OCI-LY3 (cell line): ENCODE measurements at regions not wholly inside any gene's neighbourhood (a gene's known extent, or its start where the extent isn't known, plus 50 kb on each side); places are given as distances from the start of the nearest gene placed in this dataset.
"Not testable (repeated sequence)": the region's sequence is repeated elsewhere in the genome, so short reads cannot be mapped to it uniquely, and the experiment has no call there.

Source experiments
- H2AFZ ChIP-seq: fragments of 200-600, 300-600 bp; shearing (Covaris generic); 2 replicates; pipeline ENCODE4 v1.6.0; 2014; ENCODE audit warnings: antibody characterized with exemption, low read depth, low read length
- H3K27ac ChIP-seq: fragments of 200-600, 300-600 bp; sonication (generic); 2 replicates; pipeline ENCODE4 v1.5.1; 2014; ENCODE audit warnings: mild to moderate bottlenecking, low read length, moderate library complexity, mixed read lengths
- H3K27me3 ChIP-seq: fragments of 200-600, 300-600 bp; sonication (generic); 2 replicates; pipeline ENCODE4 v1.6.1; 2014; ENCODE audit warnings: low read depth, low read length, mixed read lengths
- H3K36me3 ChIP-seq: fragments of 200-600, 300-600 bp; sonication (generic); replicated peaks from 2 replicates; pipeline ENCODE3; 2014; ENCODE audit warnings: low read depth, low read length, mixed read lengths
- H3K4me1 ChIP-seq: fragments of 300-600, 200-600 bp; sonication (generic); 2 replicates; pipeline ENCODE4 v1.6.1; 2014; ENCODE audit warnings: low read length, mixed read lengths
- H3K4me2 ChIP-seq: fragments of 200-600, 300-600 bp; sonication (generic); 2 replicates; pipeline ENCODE4 v1.6.1; 2014; ENCODE audit warnings: low read length, mixed read lengths
- H3K4me3 ChIP-seq: fragments of 300-600, 200-600 bp; sonication (generic); 2 replicates; pipeline ENCODE4 v1.5.1; 2014; ENCODE audit warnings: antibody characterized with exemption, mild to moderate bottlenecking, low read length, moderate library complexity
- H3K79me2 ChIP-seq: fragments of 300-600, 200-600 bp; shearing (Covaris generic); 2 replicates; pipeline ENCODE4 v1.6.1; 2014; ENCODE audit warnings: mild to moderate bottlenecking, low read length, mixed read lengths
- H3K9ac ChIP-seq: fragments of 300-600, 200-600 bp; shearing (Covaris generic); 2 replicates; pipeline ENCODE4 v1.6.0; 2014; ENCODE audit warnings: mild to moderate bottlenecking, low read length, moderate library complexity
- H3K9me3 ChIP-seq: fragments of 200-600, 300-600 bp; shearing (Covaris generic); 2 replicates; pipeline ENCODE4 v1.6.1; 2014; ENCODE audit warnings: low read length, mixed read lengths; ENCODE audit not compliant: insufficient read depth
- H4K20me1 ChIP-seq: fragments of 200-600, 300-600 bp; sonication (generic); 2 replicates; pipeline ENCODE4 v1.6.1; 2016; ENCODE audit warnings: low read length, mixed read lengths; ENCODE audit not compliant: insufficient read depth
- EZH2phosphoT487 ChIP-seq: fragments of 200-600 bp; shearing (Covaris generic); IDR thresholded peaks from 2 replicates; pipeline ENCODE4 v1.6.1; 2018; ENCODE audit warnings: antibody characterized with exemption, mixed run types, low read depth
- TF ChIP-seq, protein P1 (sequence below): fragments of 200-600, 300-600 bp; sonication (generic); IDR thresholded peaks from 2 replicates; pipeline ENCODE4 v1.5.1; 2014; ENCODE audit warnings: antibody characterized with exemption, low read length, low read depth

DNA sequence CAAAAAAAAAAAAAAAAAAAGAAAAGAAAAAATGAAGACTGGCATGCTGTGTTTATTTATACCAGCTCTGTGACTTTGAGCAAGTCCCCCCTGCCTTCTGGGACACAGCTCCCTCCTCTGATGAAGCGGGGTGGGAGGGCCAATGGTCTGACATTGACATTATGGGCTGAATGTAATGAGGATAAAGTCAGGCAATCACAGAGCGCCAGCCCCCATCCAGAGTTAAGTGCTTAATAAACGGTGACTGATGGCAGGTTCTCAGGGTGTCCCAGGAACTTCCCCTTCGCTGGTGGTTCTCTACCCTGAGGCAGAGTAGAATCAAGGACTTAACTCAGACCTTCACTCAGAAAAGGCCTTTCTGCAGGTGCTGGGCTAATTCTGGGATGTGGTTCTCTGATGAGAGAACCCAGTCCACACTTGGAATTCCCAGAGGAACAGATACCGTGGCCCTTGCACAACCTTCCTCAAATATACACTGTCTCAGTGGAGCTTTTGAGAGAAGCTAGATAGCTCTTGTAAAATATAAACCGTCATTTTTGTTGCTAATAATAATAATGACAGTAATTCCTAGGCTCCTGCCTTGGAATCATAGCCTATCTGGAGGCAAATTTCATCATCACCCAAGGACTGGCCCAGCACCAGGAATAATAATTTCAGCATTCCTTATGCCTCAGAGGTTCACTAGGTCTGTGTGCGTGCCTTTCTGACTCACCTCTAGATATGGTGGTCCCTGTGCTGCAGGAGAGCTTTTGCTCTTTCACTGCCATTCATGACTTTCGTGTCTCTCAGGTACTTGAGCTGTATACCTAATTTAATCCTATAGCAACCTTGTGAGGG is 115.8 kb downstream of the RPLP1 start:
- H4K20me1 ChIP-seq, result no peaks in the 10 kb centered on the region
- no peaks in the 10 kb centered on the region for H3K36me3 ChIP-seq
- H3K4me1 ChIP-seq, result peaks cover 11% of the 10 kb centered on the region
- peak overlapping the region; percentile 9 for H3K4me2 ChIP-seq
- no peak for TF ChIP-seq EZH2phosphoT487
- TF ChIP-seq, protein P1, sequence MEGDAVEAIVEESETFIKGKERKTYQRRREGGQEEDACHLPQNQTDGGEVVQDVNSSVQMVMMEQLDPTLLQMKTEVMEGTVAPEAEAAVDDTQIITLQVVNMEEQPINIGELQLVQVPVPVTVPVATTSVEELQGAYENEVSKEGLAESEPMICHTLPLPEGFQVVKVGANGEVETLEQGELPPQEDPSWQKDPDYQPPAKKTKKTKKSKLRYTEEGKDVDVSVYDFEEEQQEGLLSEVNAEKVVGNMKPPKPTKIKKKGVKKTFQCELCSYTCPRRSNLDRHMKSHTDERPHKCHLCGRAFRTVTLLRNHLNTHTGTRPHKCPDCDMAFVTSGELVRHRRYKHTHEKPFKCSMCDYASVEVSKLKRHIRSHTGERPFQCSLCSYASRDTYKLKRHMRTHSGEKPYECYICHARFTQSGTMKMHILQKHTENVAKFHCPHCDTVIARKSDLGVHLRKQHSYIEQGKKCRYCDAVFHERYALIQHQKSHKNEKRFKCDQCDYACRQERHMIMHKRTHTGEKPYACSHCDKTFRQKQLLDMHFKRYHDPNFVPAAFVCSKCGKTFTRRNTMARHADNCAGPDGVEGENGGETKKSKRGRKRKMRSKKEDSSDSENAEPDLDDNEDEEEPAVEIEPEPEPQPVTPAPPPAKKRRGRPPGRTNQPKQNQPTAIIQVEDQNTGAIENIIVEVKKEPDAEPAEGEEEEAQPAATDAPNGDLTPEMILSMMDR, result no peak
- no peak overlapping the region for H3K9ac ChIP-seq
- H3K79me2 ChIP-seq, result no peaks in the 10 kb centered on the region
- H3K9me3 ChIP-seq, result no peaks in the 10 kb centered on the region
- H3K27me3 ChIP-seq, result peaks cover 14% of the 10 kb centered on the region; the same call in 1 of the 2 replicates
- H2AFZ ChIP-seq, result no peak overlapping the region
- H3K4me3 ChIP-seq, result no peak overlapping the region
- H3K27ac ChIP-seq, result no peak overlapping the region

DNA sequence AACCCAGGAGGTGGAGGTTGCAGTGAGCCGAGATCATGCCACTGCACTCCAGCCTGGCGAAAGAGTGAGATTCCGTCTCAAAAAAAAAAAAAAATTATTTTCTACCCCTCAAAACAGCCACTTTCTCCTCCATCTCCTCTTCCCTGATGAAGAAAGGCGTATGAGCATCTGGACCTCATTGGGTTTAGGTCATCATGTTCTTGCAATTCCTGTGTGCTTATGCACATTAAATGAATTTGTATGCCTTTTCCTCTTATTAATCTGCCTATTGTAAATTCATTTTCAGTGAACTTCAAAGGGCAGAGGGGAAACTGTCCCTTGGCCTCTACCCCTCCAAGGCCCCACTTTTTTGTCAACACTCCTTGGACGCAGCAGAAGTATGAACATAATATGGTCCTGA is 117.8 kb downstream of the RPLP1 start:
- Histone ChIP-seq H3K4me3 (no peak overlapping the region), H3K9me3 (no peaks in the 10 kb centered on the region), H3K27ac (no peak overlapping the region), H3K36me3 (no peaks in the 10 kb centered on the region), H3K27me3 (peaks cover 12% of the 10 kb centered on the region; the same call in 1 of the 2 replicates), H2AFZ (no peak overlapping the region), H3K9ac (no peak overlapping the region), H4K20me1 (no peaks in the 10 kb centered on the region), H3K79me2 (no peaks in the 10 kb centered on the region), H3K4me2 (no peak overlapping the region), H3K4me1 (peaks cover 31% of the 10 kb centered on the region)
- TF ChIP-seq EZH2phosphoT487, result no peak
- TF ChIP-seq, protein P1, result no peak

DNA sequence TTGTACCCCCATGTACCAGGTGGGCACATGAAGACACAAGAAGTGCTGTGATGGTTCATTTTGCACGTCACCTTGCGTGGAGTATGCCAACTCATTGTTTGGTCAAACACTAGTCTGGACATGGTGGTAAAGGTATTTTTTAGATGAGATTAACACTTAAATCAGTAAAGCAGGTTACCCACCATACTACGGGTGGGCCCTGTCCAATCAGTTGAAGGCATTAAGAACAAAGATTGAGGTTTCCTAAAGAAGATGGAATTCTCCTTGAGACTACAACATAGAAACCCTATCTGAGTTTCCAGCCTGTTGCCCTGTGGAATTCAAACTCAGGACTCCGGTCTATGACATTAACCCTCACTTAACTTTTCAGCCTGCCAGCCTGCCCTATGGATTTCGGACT is 118.4 kb downstream of the RPLP1 start:
- Histone ChIP-seq H3K4me2 (no peak overlapping the region), H3K9me3 (no peaks in the 10 kb centered on the region), H3K27ac (no peak overlapping the region), H3K27me3 (peaks cover 12% of the 10 kb centered on the region; the same call in 1 of the 2 replicates), H4K20me1 (no peaks in the 10 kb centered on the region), H3K4me3 (no peak overlapping the region), H3K4me1 (peaks cover 36% of the 10 kb centered on the region), H3K36me3 (no peaks in the 10 kb centered on the region), H3K79me2 (no peaks in the 10 kb centered on the region), H3K9ac (no peak overlapping the region), H2AFZ (no peak overlapping the region)
- no peak for TF ChIP-seq EZH2phosphoT487
- TF ChIP-seq, protein P1, result no peak

DNA sequence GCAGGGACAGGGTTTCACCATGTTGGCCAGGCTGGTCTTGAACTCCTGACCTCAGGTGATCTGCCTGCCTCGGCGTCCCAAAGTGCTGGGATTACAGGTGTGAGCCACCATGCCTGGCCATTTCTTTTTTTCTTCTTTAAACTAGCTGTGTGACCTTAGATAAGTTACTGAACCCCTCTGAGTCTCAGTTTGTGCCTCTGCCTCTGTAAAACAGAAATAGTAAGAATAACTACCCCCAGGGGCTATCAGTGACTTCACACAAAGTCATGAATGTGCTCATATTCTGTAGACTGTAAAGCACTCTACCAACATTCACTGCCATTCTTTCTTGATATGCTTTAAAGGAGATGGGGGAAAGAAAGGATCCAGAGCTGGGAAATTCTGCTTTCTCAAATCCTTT is 120.7 kb downstream of the RPLP1 start:
- not testable (repeated sequence) for H3K79me2 ChIP-seq, H4K20me1 ChIP-seq, H3K9ac ChIP-seq

More for the DNA sequence above, 120.7 kb downstream of the RPLP1 start:
- not testable (repeated sequence) for H3K36me3 ChIP-seq, H3K9me3 ChIP-seq, H2AFZ ChIP-seq, H3K4me3 ChIP-seq, H3K27ac ChIP-seq
- Histone ChIP-seq H3K27me3 (peaks cover 24% of the 10 kb centered on the region), H3K4me2 (peak overlapping the region; percentile 83), H3K4me1 (peaks cover 37% of the 10 kb centered on the region)
